HEK293 (cell line): ENCODE measurements at regions not wholly inside any gene's neighbourhood (a gene's known extent, or its start where the extent isn't known, plus 50 kb on each side); places are given as distances from the start of the nearest gene placed in this dataset.

Experiments
- CTCF ChIA-PET: fragments of 350-600 bp; formaldehyde crosslinking; extraction: SDS; loops from one replicate; lab custom pipeline; 2021; ENCODE audit warnings: antibody characterized with exemption; lab: Yijun Ruan, JAX
- POLR2A ChIA-PET: fragments of 300-600 bp; formaldehyde crosslinking; extraction: SDS; loops from one replicate; lab custom pipeline; 2020; ENCODE audit warnings: antibody characterized with exemption, inconsistent platforms; lab: Yijun Ruan, JAX
- H3K27ac ChIP-seq: fragments of 200-500 bp; sonication (Bioruptor generic); 2 replicates; pipeline ENCODE4 v1.5.1; 2014; ENCODE audit warnings: low read depth, low read length, control low read depth, inconsistent platforms; ENCODE audit errors: extremely low read depth
- H3K36me3 ChIP-seq, 2 experiments: fragments of 200-500 bp in 1 of 2; sonication (Bioruptor generic) in 1 of 2; 1 replicate in 1 of 2; 2 replicates in 1 of 2; pipeline ENCODE4 v1.5.1; 2014 to 2017; ENCODE audit warnings: inconsistent platforms in 2 of 2, low read length in 2 of 2; ENCODE audit not compliant: control insufficient read depth in 2 of 2, insufficient read depth in 1 of 2
- H3K4me1 ChIP-seq: fragments of 200-500 bp; sonication (Bioruptor generic); 2 replicates; pipeline ENCODE4 v1.5.1; 2014; ENCODE audit warnings: mild to moderate bottlenecking, low read length, inconsistent platforms; ENCODE audit not compliant: control insufficient read depth, insufficient read depth
- H3K4me3 ChIP-seq: 2 replicates; pipeline ENCODE4 v1.5.1; 2011; ENCODE audit warnings: low read depth, mild to moderate bottlenecking, control low read depth, low read length, moderate library complexity
- H3K9me3 ChIP-seq: fragments of 200-500 bp; sonication (Bioruptor generic); 2 replicates; pipeline ENCODE4 v1.5.1; 2014; ENCODE audit warnings: low read depth, low read length, inconsistent platforms; ENCODE audit not compliant: control insufficient read depth, insufficient read depth
- BCL11A ChIP-seq: fragments of 450-650 bp; formaldehyde crosslinking; IDR thresholded peaks from 2 replicates; pipeline ENCODE4 v1.5.1; 2016; ENCODE audit warnings: low read depth, missing biosample characterization, missing genetic modification characterization
- GLI2 ChIP-seq: fragments of 450-650 bp; formaldehyde crosslinking; IDR thresholded peaks from 2 replicates; pipeline ENCODE4; 2017; ENCODE audit warnings: missing biosample characterization, missing genetic modification characterization, low read depth, borderline replicate concordance
- KLF8 ChIP-seq: fragments of 450-650 bp; formaldehyde crosslinking; IDR thresholded peaks from 2 replicates; pipeline ENCODE4 v1.5.1; 2016; ENCODE audit warnings: missing biosample characterization, missing genetic modification characterization
- SP2 ChIP-seq: fragments of 450-650 bp; formaldehyde crosslinking; IDR thresholded peaks from 2 replicates; pipeline ENCODE4 v1.5.1; 2016; ENCODE audit warnings: missing biosample characterization, missing genetic modification characterization
- ZBTB20 ChIP-seq: fragments of 450-650 bp; formaldehyde crosslinking; IDR thresholded peaks from 2 replicates; pipeline ENCODE4 v1.5.1; 2016; ENCODE audit warnings: missing biosample characterization, missing genetic modification characterization
- ZNF169 ChIP-seq: fragments of 450-650 bp; formaldehyde crosslinking; IDR thresholded peaks from 2 replicates; pipeline ENCODE4 v1.5.1; 2016; ENCODE audit warnings: missing biosample characterization, missing genetic modification characterization
- ZNF174 ChIP-seq: fragments of 450-650 bp; formaldehyde crosslinking; IDR thresholded peaks from 2 replicates; pipeline ENCODE4 v1.5.0; 2017; ENCODE audit warnings: missing biosample characterization, mild to moderate bottlenecking, missing genetic modification characterization
- ZNF202 ChIP-seq: fragments of 450-650 bp; formaldehyde crosslinking; IDR thresholded peaks from 2 replicates; pipeline ENCODE4 v1.5.1; 2016; ENCODE audit warnings: missing biosample characterization, missing genetic modification characterization, borderline replicate concordance
- ZNF302 ChIP-seq: fragments of 450-650 bp; formaldehyde crosslinking; IDR thresholded peaks from 2 replicates; pipeline ENCODE4 v1.5.1; 2016; ENCODE audit warnings: missing biosample characterization, missing genetic modification characterization, low read depth
- ZNF510 ChIP-seq: fragments of 450-650 bp; formaldehyde crosslinking; IDR thresholded peaks from 2 replicates; pipeline ENCODE4 v1.5.1; 2018; ENCODE audit warnings: mild to moderate bottlenecking, missing genetic modification characterization, missing biosample characterization; ENCODE audit not compliant: insufficient replicate concordance
- ZNF513 ChIP-seq: fragments of 450-650 bp; IDR thresholded peaks from 2 replicates; pipeline ENCODE4 v1.5.1; 2018; ENCODE audit warnings: missing biosample characterization, missing genetic modification characterization
- ZNF529 ChIP-seq: fragments of 450-650 bp; formaldehyde crosslinking; IDR thresholded peaks from 2 replicates; pipeline ENCODE4 v1.5.1; 2017; ENCODE audit warnings: missing genetic modification characterization, missing biosample characterization; ENCODE audit not compliant: insufficient replicate concordance
- ZNF792 ChIP-seq: fragments of 450-650 bp; formaldehyde crosslinking; IDR thresholded peaks from 2 replicates; pipeline ENCODE4 v1.5.1; 2016; ENCODE audit warnings: missing biosample characterization, missing genetic modification characterization
- TF ChIP-seq, protein P1 (sequence below): fragments of 450-650 bp; formaldehyde crosslinking; IDR thresholded peaks from 2 replicates; pipeline ENCODE4 v1.5.0; 2017; ENCODE audit warnings: missing biosample characterization, missing genetic modification characterization, borderline replicate concordance
- TF ChIP-seq, protein P2 (sequence below): fragments of 450-650 bp; formaldehyde crosslinking; IDR thresholded peaks from 2 replicates; pipeline ENCODE4 v1.5.1; 2017; ENCODE audit warnings: missing biosample characterization, missing genetic modification characterization

DNA sequence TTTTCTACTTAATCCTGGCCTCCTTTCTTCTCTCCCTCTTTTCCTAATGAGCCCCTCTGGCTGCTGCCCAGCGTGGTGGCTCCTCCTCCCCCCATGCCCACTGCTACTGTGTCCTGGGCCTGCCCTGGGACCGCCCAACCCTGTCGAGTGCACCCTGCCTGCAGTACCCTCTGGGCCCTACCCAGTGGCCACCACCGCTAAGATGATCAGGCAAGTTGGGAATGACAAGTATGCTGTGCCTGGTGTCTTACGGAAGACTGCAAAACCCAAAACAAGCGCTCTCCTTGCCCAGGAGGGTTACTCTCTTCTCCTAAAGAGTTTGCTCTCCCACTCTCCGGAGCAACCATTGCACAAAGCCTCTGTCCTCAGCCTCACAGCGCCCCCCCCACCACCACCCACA, 273.7 kb downstream of the SYK start:
- Histone ChIP-seq H3K36me3 (no peaks in the 10 kb centered on the region), H3K4me3 (no peak overlapping the region), H3K27ac (no peak overlapping the region), H3K9me3 (no peaks in the 10 kb centered on the region), H3K4me1 (peaks cover 4% of the 10 kb centered on the region; the same call in 1 of the 2 replicates)
- TF ChIP-seq BCL11A (tag by site-specific recombination) (no peak), ZNF792 (tag by site-specific recombination) (no peak), ZNF529 (tag by site-specific recombination) (no peak), GLI2 (no peak)
- TF ChIP-seq, protein P1, sequence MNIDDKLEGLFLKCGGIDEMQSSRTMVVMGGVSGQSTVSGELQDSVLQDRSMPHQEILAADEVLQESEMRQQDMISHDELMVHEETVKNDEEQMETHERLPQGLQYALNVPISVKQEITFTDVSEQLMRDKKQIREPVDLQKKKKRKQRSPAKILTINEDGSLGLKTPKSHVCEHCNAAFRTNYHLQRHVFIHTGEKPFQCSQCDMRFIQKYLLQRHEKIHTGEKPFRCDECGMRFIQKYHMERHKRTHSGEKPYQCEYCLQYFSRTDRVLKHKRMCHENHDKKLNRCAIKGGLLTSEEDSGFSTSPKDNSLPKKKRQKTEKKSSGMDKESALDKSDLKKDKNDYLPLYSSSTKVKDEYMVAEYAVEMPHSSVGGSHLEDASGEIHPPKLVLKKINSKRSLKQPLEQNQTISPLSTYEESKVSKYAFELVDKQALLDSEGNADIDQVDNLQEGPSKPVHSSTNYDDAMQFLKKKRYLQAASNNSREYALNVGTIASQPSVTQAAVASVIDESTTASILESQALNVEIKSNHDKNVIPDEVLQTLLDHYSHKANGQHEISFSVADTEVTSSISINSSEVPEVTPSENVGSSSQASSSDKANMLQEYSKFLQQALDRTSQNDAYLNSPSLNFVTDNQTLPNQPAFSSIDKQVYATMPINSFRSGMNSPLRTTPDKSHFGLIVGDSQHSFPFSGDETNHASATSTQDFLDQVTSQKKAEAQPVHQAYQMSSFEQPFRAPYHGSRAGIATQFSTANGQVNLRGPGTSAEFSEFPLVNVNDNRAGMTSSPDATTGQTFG: no peak
- ChIA-PET POLR2A (no interaction called here), CTCF (no interaction called here)

DNA sequence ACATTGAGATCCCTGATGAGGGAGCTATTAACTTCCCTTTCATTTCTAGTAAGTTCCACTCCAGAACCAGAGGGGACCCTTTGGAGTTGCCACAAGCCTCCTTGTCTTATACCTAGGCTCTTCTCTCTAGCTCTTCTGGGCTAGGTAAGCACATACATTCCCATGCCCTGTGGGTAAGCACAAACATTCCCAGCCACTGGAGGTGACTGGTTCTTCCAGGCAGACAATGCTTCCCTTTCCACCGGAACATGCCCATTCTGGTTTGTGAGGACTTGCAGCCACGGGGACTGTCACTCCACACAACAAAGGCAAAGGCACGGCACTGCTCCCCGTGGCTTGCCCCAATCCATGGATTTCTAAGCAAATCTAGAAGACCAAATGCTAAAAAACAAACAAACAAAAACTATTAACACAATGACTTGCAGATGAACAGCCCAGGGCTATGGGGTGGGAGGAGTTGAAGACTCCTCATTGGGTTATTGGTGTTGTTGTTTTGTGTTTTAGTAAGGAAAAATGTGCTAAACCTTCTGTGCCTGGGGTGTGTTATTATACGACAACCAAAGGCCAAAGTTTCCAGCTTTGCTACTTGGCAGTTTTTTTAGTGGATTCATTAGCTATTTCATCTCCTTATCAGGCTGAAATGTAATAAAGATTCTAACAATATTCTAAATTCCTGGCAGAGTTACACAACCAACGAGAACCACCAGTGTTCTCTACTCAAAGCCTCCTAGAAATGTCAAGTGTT, 276.2 kb downstream of the SYK start:
- H3K4me3 ChIP-seq: no peak overlapping the region
- CTCF ChIA-PET: interaction anchor here (0.6 kb wide), 2 partner anchors 23 to 170 kb away, joined by 3 read pairs; no protein-coding TSS in a partner anchor
- POLR2A ChIA-PET: interaction anchor here (1.9 kb wide), 1 partner anchor 22 kb away, joined by 4 read pairs; no protein-coding TSS in a partner anchor
- H3K36me3 ChIP-seq: no peaks in the 10 kb centered on the region
- H3K9me3 ChIP-seq: no peaks in the 10 kb centered on the region
- H3K27ac ChIP-seq: no peak overlapping the region
- H3K4me1 ChIP-seq: peaks cover 4% of the 10 kb centered on the region; the same call in 1 of the 2 replicates
- no peak for TF ChIP-seq KLF8 (tag by site-specific recombination)
- TF ChIP-seq SP2 (tag by site-specific recombination): no peak
- TF ChIP-seq ZNF169 (tag by site-specific recombination): no peak
- TF ChIP-seq ZNF202: no peak
- no peak for TF ChIP-seq ZNF510 (tag by site-specific recombination)

DNA sequence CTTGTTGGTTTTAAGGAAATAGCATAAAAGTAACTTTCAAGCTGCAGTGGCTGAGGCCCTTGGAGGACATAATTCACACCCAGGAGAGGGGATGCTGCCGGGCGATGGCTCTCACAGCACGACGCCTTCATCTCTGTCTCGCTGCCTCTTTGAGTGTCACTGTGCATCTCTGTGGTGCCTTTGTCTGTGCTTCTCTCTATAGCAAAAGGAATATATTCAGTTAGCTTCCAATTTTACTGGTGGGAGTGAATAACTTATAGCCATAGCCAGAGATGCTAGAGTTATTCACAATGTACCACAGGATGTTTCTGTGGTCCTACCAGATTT, 276.7 kb downstream of the SYK start:
- TF ChIP-seq ZNF174 (tag by site-specific recombination): no peak
- no peak for TF ChIP-seq ZNF302 (tag by site-specific recombination)
- no peak for TF ChIP-seq ZNF513
- no peak for TF ChIP-seq ZBTB20
- TF ChIP-seq, protein P2, sequence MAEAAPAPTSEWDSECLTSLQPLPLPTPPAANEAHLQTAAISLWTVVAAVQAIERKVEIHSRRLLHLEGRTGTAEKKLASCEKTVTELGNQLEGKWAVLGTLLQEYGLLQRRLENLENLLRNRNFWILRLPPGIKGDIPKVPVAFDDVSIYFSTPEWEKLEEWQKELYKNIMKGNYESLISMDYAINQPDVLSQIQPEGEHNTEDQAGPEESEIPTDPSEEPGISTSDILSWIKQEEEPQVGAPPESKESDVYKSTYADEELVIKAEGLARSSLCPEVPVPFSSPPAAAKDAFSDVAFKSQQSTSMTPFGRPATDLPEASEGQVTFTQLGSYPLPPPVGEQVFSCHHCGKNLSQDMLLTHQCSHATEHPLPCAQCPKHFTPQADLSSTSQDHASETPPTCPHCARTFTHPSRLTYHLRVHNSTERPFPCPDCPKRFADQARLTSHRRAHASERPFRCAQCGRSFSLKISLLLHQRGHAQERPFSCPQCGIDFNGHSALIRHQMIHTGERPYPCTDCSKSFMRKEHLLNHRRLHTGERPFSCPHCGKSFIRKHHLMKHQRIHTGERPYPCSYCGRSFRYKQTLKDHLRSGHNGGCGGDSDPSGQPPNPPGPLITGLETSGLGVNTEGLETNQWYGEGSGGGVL (tag by site-specific recombination): no peak
- TF ChIP-seq, all 188 proteins: peak for 0
- POLR2A ChIA-PET: no interaction called here
- Histone ChIP-seq H3K9me3 (no peaks in the 10 kb centered on the region), H3K27ac (no peak overlapping the region), H3K4me1 (peaks cover 4% of the 10 kb centered on the region; the same call in 1 of the 2 replicates), H3K36me3 (no peaks in the 10 kb centered on the region), H3K4me3 (no peak overlapping the region)
- CTCF ChIA-PET: interaction anchor here (0.6 kb wide), 2 partner anchors 23 to 171 kb away, joined by 3 read pairs; no protein-coding TSS in a partner anchor
